ENCODE measurements at regions not wholly inside any gene's neighbourhood (a gene's known extent, or its start where the extent isn't known, plus 50 kb on each side); places are given as distances from the start of the nearest gene placed in this dataset.
A peak's percentile ranks its signal among the peaks of the same experiment; 100 is the strongest.

- no peaks in the 10 kb centered on the region for H3K27me3 ChIP-seq
- DNase-seq (peak in 3 of 4 donors; percentile 21 to 55 (median 33)), ATAC-seq (no peak)
- intact Hi-C loops (cut with DNase I): no loop called here
- no peak overlapping the region for H3K27ac ChIP-seq
- TF ChIP-seq POLR2A (IDR thresholded peaks at IDR 0.05): no peak
- TF ChIP-seq, protein P1, sequence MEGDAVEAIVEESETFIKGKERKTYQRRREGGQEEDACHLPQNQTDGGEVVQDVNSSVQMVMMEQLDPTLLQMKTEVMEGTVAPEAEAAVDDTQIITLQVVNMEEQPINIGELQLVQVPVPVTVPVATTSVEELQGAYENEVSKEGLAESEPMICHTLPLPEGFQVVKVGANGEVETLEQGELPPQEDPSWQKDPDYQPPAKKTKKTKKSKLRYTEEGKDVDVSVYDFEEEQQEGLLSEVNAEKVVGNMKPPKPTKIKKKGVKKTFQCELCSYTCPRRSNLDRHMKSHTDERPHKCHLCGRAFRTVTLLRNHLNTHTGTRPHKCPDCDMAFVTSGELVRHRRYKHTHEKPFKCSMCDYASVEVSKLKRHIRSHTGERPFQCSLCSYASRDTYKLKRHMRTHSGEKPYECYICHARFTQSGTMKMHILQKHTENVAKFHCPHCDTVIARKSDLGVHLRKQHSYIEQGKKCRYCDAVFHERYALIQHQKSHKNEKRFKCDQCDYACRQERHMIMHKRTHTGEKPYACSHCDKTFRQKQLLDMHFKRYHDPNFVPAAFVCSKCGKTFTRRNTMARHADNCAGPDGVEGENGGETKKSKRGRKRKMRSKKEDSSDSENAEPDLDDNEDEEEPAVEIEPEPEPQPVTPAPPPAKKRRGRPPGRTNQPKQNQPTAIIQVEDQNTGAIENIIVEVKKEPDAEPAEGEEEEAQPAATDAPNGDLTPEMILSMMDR (IDR thresholded peaks at IDR 0.05): no peak
- H3K4me1 ChIP-seq: peaks cover 11% of the 10 kb centered on the region
- no peak overlapping the region for H3K4me3 ChIP-seq
- no peaks in the 10 kb centered on the region for H3K9me3 ChIP-seq
- 48 to 51% methylated on average over 2 of the region's 2 CpGs for WGBS, 2 donors
- no peaks in the 10 kb centered on the region for H3K36me3 ChIP-seq (replicated peaks in 1 of 2; ENCODE audit: insufficient read depth in 1 of 2, low read depth in 2 of 2)
Measured at GRCh38 chr2:217530392-217531090, 472.3 kb downstream of the TNS1 start.

DNA sequence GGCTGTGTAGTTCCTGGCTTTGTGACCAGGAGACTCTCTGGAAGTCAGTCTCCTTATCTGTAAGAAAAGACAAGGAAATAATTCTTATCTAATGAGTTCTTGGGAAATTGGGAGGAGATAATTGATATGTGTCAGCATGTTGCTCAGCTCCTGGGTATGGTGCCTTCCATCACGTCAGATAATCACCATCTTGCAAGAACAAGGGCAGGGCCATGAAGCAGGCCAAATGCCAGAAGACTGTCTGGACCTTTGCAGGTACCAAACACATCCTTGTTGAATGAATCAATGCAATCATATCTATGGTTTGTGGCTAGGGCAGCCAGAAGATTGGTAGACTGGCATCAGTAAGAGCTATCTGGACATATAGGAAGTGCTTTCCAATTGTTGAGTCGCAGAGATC is 473.5 kb downstream of the TNS1 start:
- Histone ChIP-seq H3K27me3 (no peaks in the 10 kb centered on the region), H3K9me3 (no peaks in the 10 kb centered on the region), H3K36me3 (replicated peaks in 1 of 2; ENCODE audit: insufficient read depth in 1 of 2, low read depth in 2 of 2) (no peaks in the 10 kb centered on the region), H3K4me3 (no peak overlapping the region), H3K27ac (no peak overlapping the region), H3K4me1 (peaks cover 11% of the 10 kb centered on the region)
- DNase-seq: no peak
- ATAC-seq: no peak
- WGBS, 2 donors: 80 to 93% methylated on average over 2 of the region's 2 CpGs
- intact Hi-C loops (cut with DNase I): no loop called here
- TF ChIP-seq, protein P1 (IDR thresholded peaks at IDR 0.05): no peak
- no peak for TF ChIP-seq POLR2A (IDR thresholded peaks at IDR 0.05)

DNA sequence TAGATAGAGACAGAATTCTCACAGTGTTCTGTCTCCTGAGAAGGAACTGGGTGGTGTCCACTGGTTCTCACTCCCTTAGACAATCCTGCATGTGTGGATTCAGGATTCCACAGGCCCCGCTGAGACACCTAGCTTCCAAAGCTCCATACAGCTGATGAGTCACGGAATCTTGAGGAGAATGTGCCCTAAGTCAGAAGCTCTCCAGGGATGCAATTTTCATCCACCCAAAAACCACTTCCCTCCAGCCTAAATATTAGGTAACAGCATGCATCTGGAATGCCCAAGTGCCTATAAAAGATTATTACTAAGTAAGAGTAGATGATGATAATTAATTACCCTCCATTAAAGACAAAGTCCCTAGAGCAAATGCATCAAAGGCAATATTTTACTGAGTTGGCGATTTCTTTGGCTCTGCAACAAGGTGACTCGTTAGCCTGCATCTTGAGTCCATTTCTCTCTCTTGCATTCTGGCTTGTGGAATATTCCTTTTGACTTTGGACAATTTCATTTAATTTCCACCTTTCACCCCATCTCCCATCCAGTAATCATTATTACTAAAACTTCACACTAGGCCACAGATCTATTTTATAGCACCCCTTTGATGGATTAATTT is 475.1 kb downstream of the TNS1 start:
- WGBS, 2 donors: 74 to 88% methylated on average over 4 of the region's 4 CpGs
- Histone ChIP-seq H3K27me3 (no peaks in the 10 kb centered on the region), H3K4me3 (no peak overlapping the region), H3K27ac (no peak overlapping the region), H3K4me1 (peaks cover 11% of the 10 kb centered on the region), H3K36me3 (replicated peaks in 1 of 2; ENCODE audit: insufficient read depth in 1 of 2, low read depth in 2 of 2) (no peaks in the 10 kb centered on the region), H3K9me3 (no peaks in the 10 kb centered on the region)
- DNase-seq (no peak), ATAC-seq (no peak)
- intact Hi-C loops (cut with DNase I): no loop called here
- TF ChIP-seq, protein P1 (IDR thresholded peaks at IDR 0.05): no peak
- no peak for TF ChIP-seq POLR2A (IDR thresholded peaks at IDR 0.05)

GRCh38 chr2:217525076-217525475 is 477.7 kb downstream of the TNS1 start:
- Histone ChIP-seq H3K27me3 (no peaks in the 10 kb centered on the region), H3K4me3 (no peak overlapping the region), H3K36me3 (replicated peaks in 1 of 2; ENCODE audit: insufficient read depth in 1 of 2, low read depth in 2 of 2) (no peaks in the 10 kb centered on the region), H3K27ac (no peak overlapping the region), H3K9me3 (no peaks in the 10 kb centered on the region), H3K4me1 (peaks cover under 1% of the 10 kb centered on the region)
- intact Hi-C loops (cut with DNase I): no loop called here
- DNase-seq (no peak), ATAC-seq (no peak)
- 78 to 84% methylated on average over 5 of the region's 5 CpGs for WGBS, 2 donors
- TF ChIP-seq, protein P1 (IDR thresholded peaks at IDR 0.05): no peak
- TF ChIP-seq POLR2A (IDR thresholded peaks at IDR 0.05): no peak

DNA sequence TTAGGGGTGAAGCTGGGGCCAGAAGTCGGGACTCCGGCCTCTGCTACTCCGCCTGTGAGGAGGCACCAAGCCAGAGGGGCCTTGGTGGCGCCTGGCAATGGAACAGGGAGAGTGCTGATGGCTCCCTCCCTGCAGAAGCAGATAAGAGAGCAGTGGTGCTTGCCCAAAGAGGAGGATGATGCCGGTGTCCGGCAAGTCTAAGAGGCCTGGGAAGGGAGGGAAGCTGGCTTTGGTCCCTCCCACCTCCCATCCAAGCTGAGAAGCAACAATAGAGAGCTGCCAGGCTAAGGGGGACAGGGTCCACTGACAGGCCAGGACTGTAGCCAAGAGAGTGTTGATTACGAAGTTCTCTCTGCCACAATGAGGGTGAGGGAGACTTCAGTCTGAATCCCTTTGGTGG is 479.5 kb downstream of the TNS1 start:
- no peaks in the 10 kb centered on the region for H3K36me3 ChIP-seq (replicated peaks in 1 of 2; ENCODE audit: insufficient read depth in 1 of 2, low read depth in 2 of 2)
- no peaks in the 10 kb centered on the region for H3K9me3 ChIP-seq
- H3K27me3 ChIP-seq: no peaks in the 10 kb centered on the region
- no peak for ATAC-seq
- no peak overlapping the region for H3K4me3 ChIP-seq
- TF ChIP-seq, protein P1 (IDR thresholded peaks at IDR 0.05): no peak
- intact Hi-C loops (cut with DNase I): no loop called here
- H3K27ac ChIP-seq: no peak overlapping the region
- no peaks in the 10 kb centered on the region for H3K4me1 ChIP-seq
- WGBS, 2 donors: 74 to 75% methylated on average over 7 of the region's 7 CpGs
- DNase-seq: no peak

Measured in body of pancreas (tissue), 4 donors.